IPS-18c (cell line): ENCODE measurements at regions not wholly inside any gene's neighbourhood (a gene's known extent, or its start where the extent isn't known, plus 50 kb on each side); places are given as distances from the start of the nearest gene placed in this dataset.

Experiments used
- H3K4me3 ChIP-seq: 2 replicates; pipeline ENCODE4 v1.7.0; 2013; ENCODE audit warnings: low read depth, mild to moderate bottlenecking, low read length, moderate library complexity; ENCODE audit not compliant: insufficient read depth
- H3K9me3 ChIP-seq: one replicate; pipeline ENCODE4 v1.6.1; 2013; ENCODE audit warnings: mild to moderate bottlenecking, low read length, moderate library complexity; ENCODE audit not compliant: control insufficient read depth, insufficient read depth

DNA sequence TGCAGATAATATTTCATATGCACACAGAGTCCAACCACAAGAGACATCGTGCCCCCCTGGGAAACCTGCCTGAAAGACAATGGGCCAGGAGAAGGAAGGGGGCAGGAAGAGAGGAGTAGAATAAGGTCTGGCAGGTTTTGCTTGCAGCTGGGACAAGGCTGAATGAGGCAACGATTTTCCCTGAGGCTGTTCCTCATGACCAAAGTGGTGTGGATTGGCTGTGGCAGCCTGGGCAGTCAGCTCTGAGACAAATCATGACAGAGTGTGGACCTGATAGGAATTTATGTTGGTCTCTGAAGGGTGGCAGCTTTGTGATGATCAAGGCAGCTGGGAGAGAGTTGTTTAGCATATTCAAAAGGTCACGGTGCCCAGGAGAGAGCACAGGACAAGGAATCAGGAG is 119.3 kb downstream of the NMUR2 start:
- H3K4me3 ChIP-seq: no peak overlapping the region
- no peaks in the 10 kb centered on the region for H3K9me3 ChIP-seq

DNA sequence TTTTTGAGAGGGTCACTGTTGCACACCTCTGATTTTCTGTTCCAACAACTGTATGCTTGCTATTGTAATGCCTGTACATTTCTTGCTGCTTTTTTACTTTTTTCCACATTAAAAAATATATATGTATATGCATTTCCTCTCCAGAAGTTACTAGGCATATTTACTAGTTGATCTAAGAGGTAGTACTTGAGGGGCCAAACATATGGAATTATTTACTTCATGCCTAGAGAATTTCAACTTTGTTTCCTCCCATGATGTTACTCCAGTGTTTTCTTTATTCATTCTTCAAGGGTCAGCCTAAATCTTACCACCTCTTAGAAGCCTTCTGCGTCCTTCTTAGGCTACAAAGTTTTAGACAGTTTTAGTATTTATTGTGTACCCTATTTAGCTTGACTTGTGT is 122.7 kb downstream of the NMUR2 start:
- Histone ChIP-seq H3K9me3 (no peaks in the 10 kb centered on the region), H3K4me3 (no peak overlapping the region)

DNA sequence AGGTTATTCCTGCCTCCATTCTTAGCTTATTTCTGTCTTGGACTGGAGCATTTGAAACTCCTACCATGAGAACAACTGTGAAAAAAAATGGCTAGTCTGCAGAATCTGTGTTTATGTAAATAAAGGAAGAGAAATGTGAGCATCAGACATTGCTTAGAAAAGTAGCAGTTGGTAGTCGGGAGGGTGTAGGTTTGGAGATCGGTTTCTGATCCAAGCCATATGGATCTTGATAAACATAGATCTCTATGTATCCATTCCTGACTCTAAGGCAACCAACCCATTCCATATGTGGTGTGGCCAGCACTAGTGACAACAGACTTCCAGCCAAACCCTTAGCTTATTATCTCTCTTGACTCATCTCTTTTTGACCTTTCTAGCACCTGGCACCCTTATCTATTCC is 127.1 kb downstream of the NMUR2 start:
- Histone ChIP-seq H3K4me3 (no peak overlapping the region), H3K9me3 (no peaks in the 10 kb centered on the region)

DNA sequence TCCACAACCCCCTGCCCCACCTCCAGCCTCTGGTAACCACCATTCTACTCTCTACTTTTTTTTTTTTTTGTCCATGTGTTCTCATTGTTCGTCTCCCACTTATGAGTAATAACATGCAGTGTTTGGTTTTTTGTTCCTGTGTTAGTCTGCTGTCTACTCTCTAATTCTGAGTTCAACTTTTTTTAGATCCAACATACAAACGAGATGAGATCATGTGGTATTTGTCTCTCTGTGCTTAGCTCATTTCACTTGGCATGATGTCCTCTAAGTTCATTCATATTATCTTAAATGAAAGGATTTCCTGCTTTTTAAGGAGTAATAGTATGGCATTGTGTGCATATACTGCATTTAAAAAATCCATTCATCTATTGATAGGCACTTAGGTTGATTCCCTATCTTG is 130.9 kb downstream of the NMUR2 start:
- Histone ChIP-seq H3K4me3 (no peak overlapping the region), H3K9me3 (no peaks in the 10 kb centered on the region)

DNA sequence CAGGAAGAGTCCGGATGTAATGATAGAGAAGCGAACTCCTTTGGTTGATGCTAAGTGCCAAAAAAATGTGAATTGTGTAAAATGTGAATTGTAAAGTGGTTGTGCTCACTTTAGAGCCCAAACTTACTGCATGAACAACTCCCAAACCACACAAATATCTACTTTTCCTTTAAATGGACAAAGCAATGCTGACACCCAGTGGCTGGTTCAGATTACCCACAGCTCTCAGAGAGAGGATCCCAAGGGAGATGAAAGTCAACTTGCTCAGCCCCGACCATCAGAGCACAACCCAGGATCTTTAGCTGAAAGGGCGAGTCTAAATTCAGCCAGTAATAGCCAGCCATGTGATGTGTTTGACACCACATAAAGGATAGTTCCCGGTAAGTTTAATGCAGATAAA is 133.7 kb downstream of the NMUR2 start:
- Histone ChIP-seq H3K4me3 (no peak overlapping the region), H3K9me3 (no peaks in the 10 kb centered on the region)

DNA sequence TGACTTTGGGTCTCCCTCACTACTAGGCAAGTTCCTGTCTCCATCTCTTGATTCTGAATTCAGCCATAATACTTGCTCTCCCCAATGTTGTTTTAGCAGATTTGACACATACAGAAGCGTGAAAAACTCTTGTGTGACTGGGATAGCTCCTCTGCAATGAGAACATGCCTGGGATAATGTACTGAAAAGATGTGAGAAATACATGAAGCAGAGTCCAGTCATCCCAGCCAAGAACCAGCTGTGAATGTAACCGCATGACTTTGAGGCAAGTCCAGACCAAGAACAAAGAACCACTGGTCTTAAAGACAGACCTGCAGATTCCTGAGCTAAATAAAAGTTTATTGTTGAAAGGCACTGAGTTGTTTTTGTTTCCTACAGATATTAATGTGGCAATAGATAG is 135.0 kb downstream of the NMUR2 start:
- no peak overlapping the region for H3K4me3 ChIP-seq
- H3K9me3 ChIP-seq: no peaks in the 10 kb centered on the region

DNA sequence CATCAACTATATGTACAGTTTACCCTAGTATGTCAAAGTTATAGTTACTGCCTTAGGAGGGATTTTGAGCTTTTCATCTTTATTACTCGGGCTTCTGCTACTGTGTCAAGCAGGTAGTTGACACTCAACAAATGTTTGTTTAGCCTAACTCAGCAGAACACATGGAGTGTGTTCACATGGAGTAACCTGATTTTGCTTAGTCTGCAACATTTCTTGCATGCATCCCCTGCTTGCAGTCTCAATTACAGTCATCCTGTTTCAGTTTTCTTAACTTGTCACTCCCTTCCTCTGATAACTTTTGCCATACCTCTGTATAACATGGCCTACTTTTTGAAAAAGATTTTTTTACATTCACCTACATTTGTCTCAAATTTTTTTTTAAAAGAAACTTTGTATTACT is 135.5 kb downstream of the NMUR2 start:
- H3K4me3 ChIP-seq: no peak overlapping the region
- no peaks in the 10 kb centered on the region for H3K9me3 ChIP-seq

DNA sequence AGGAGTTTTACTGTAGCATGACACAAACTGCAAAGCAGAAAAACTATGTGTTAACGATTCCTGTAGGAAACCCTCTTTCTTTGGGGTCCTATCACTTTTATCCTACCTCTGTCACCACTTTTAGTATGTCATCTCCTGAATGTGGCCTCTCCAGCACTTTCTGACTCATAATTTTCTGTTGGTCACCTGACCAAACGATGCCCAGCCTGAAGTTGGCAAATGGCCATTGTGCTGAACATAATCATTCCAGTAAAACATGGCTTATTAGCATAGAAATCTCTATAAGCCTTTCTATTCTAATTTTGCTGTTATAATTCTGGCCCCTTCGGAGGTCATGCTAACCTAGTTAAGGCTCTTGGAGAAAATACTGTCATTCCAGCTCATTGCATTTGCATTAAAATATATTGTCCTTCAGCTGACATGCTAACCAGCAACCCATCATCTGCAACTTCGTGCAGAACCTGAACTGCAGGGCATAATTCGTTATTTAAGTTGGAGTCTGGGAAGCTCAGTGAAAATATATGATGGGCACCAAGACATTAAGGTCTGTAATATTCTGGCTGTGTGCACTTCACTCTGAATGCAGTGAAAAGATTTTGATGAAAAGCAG is 140.3 kb downstream of the NMUR2 start:
- H3K4me3 ChIP-seq: no peak overlapping the region

DNA sequence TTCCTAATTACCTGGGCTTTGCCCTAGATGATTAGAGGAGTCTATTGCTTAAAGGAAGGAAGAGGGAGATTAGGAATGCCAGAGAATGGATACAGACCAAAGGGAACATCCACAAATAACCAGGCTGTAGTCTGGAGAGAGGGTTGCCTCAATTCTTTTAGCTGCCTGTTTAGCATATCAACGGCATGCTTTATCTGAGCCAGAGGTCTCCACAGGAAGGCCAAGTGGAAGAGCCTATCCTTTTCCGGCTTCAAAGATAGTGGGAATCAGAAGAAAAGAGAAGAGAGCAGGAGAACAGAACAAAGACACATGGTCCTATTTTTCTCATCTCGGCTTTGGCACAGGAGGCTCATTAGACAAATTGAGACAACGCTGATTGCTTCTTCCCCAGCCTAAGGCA is 142.4 kb downstream of the NMUR2 start:
- no peaks in the 10 kb centered on the region for H3K9me3 ChIP-seq
- no peak overlapping the region for H3K4me3 ChIP-seq

More for the DNA sequence above, 140.3 kb downstream of the NMUR2 start:
- H3K9me3 ChIP-seq: no peaks in the 10 kb centered on the region

DNA sequence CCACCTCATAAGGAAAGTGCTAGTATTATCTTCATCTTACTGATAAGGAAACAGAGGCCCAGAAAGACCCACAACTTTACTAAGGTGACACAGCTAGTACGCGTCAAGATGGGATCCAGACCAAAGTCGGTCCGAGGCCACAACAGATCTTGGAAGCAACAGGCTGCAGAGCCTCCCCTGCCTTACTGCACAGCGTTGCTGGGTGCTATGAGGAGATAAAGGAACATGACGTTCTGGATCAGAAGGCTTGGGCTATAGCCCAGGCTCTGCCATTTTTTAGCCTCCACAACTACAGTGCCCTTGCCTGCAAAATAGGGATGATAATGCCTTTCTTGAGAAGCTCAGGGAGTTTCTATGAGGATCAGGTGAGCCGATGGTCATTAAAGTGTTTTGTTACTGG is 144.1 kb downstream of the NMUR2 start:
- H3K4me3 ChIP-seq: no peak overlapping the region
- H3K9me3 ChIP-seq: no peaks in the 10 kb centered on the region

DNA sequence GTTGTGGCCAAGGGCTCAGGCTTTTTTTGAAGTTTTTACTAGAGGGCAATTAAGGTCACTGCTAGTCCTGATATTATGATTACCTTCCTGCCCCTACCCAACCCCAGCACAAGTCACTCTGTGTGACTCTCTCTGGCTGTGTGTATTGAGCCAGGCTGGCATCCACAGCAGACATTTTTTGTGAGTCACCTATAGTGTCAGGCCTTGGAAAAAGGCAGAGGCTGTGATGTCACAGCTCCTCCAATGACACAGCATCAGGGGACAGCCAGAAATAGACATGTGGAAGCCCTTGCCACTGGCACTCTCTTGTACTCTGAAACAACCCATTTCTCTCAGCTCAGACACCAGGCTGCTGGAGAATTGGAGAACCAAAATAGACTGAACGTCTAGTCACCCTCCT is 145.4 kb downstream of the NMUR2 start:
- H3K9me3 ChIP-seq: no peaks in the 10 kb centered on the region
- no peak overlapping the region for H3K4me3 ChIP-seq

DNA sequence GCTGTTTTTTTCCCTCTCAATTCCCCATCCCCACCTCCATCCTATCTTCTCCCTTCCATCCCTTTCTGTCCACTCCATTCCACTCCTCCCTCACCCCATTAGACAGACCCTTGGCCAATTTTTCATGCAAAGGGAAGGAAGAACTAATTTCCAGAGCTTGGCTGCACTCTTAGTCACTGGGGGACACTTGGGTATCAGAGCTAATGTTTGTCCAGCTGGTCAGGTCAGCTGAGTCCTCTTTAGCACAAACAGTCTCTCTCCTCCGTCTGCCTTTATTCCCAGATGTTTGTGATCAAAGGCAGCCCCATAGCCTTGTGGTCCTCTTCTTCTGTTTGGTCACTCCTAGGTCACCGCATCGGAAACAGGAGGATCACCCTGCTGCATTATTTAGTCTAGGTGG is 148.5 kb downstream of the NMUR2 start:
- Histone ChIP-seq H3K4me3 (no peak overlapping the region), H3K9me3 (no peaks in the 10 kb centered on the region)

DNA sequence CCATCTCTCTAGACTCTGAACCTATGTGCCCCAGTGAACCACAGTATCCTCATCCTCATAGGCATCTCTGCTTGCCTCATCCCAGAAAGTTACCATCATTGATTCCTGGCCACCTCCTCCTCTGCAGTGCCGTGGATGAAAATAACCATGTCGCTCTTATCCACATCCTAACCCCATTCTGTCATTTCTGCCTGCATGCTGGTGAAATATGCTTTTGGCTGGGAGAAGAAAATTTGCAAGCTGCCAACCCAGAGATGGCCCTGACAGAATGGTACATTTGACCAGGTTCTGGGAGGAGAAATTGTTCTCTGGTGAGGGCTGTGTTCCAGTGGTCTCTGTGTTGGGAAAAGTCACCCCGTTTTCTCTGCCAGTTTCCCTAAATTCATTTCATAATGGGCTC is 149.7 kb downstream of the NMUR2 start:
- no peak overlapping the region for H3K4me3 ChIP-seq
- H3K9me3 ChIP-seq: no peaks in the 10 kb centered on the region

DNA sequence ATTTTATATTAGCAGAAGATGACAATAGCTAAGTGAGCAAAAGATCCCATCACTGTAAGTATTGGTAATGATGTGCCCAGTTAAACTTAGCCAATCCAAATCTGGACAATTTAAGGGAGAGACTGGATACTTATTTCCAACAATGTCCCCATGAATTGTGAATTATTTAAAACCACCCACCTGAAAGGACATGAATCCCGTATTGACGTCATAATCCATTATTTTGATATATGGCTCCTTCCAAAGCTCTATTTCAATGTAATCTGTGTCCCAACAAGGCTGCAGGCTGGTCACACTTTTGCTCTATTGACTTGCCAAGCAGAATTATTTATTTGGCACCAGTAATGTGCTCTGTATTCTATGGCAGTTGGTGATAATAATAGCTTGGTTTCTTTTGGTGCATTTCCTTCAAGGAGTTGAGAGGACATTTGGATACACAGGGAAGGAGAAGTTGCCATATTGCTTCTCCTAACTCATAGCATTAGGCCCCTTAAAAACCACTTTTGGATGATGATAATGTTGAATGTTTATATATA is 157.2 kb downstream of the NMUR2 start:
- H3K4me3 ChIP-seq: no peak overlapping the region
- H3K9me3 ChIP-seq: no peaks in the 10 kb centered on the region

DNA sequence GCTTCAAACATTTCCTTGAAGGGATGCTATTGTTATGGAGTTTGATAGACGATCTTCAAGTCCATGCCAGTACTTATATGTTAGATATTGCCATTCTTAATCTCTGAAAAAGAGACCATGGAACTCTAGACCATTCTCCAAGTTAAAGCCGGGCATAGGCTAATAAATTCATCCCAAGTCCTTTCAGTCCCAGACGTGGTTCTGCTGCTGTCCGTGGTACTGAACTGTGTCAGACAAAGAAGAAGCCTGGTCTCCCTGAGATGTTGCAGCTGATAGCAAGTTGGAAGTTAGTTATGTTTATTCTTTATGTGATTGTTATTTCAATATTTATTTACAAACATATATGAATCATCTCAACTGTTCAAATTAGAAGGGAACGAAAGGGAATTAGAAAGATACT is 158.7 kb downstream of the NMUR2 start:
- no peak overlapping the region for H3K4me3 ChIP-seq
- H3K9me3 ChIP-seq: no peaks in the 10 kb centered on the region

DNA sequence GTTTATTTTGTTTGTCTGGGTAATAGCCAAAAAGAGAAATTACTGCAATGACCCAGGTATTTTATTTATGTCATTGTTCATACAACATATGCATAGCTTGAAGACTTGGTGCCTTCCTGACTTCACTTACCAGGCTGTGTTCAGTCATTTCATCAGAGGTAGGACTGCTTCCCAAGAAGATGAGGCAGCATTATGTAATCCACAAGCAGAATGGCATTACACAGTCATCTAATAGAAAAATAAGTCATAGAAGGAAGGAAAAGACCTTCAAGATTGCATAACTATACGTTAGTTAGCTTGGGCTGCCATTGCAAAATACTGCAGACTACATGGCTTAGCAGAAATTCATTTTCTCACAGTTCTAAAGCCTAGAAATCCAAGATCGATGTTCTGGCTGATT is 167.5 kb downstream of the NMUR2 start:
- no peak overlapping the region for H3K4me3 ChIP-seq

DNA sequence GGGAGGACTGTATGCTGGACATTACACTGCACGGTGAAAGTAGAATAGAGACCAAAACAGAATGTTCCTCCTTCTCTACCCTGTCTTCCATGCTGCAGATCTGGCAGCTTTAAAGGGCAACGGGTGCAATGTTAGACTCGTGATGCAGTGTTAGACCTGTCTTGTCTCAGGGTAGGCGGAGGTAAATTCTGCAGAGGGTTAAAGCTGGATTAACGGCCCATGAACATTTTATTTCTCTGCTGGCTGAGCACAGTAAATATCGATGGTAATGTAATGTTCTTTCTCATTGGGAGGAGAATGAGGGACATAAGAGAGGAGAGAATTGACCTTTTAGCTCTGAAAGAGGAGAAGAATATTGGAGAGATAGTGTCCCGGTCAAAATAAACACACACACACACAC is 178.9 kb downstream of the NMUR2 start:
- no peak overlapping the region for H3K4me3 ChIP-seq

More for the DNA sequence above, 167.5 kb downstream of the NMUR2 start:
- H3K9me3 ChIP-seq: no peaks in the 10 kb centered on the region

DNA sequence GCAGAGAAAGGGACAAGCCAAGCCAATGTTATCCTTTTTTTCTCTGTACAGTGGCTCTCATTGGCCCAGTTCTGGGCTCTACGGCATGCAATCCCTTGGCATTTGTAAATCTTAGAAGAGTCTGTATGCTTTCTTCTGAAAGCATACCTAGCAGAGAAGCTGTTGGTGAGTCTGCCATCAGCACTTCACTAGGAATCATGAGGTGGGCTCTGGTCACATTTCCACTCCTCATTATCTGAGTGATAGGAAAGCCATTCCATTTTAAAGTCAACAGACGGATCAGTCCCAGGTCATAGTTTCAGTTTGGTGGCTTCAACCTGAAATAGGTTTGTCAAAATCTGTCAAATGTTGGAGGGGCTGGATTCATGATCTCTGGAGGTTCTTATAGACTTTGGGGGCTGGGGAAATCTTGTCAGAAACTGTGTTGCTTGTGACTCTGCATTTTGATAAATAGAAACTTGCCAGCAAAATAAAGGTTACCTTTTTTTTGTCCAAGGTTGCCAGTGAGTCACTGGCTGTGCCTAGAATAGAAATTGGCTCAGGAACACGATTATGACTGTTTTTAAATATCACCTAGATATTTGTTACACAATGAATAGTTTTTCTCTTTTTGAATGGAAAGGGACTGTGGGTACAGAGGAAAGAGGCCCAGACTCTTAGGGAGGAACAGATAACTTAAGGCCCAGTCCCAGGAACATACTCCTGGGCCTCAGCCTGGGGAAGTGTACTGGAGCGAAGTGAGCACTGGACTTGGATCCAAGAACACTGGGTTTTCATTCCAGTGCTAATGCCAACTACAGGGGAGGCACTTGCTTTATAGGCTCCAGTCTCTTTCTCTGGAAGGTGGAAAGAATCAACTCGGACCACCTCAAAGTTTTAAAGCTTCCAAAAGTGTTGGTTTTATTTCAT is 183.1 kb downstream of the NMUR2 start:
- H3K4me3 ChIP-seq: no peak overlapping the region
- no peaks in the 10 kb centered on the region for H3K9me3 ChIP-seq

More for the DNA sequence above, 178.9 kb downstream of the NMUR2 start:
- no peaks in the 10 kb centered on the region for H3K9me3 ChIP-seq
